ENCODE measurements at regions not wholly inside any gene's neighbourhood (a gene's known extent, or its start where the extent isn't known, plus 50 kb on each side); places are given as distances from the start of the nearest gene placed in this dataset.

DNA sequence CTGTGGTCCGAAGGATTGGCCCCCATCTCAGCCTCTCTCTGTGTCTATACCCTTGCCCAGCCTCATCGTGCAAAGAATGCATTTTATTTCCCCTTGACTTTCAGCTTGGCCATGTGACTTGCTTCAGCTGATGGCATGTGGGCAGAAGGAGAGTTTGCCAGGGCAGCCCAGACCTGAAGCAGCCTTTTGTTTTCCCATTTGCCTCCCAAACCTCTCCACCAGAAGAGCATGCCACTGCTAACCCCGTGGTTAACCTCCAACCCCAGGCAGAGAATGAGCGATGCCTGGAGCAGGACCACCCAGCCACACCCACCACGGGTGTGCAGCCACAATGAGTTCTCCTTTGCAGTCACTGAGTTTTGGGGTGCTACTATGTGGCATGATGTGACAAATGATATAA, 136.4 kb downstream of the SETD4 start:
- WGBS, 4 donors: 82 to 93% (median 88%) methylated on average over 5 of the region's 5 CpGs
- intact Hi-C loops (cut with DNase I): no loop called here

DNA sequence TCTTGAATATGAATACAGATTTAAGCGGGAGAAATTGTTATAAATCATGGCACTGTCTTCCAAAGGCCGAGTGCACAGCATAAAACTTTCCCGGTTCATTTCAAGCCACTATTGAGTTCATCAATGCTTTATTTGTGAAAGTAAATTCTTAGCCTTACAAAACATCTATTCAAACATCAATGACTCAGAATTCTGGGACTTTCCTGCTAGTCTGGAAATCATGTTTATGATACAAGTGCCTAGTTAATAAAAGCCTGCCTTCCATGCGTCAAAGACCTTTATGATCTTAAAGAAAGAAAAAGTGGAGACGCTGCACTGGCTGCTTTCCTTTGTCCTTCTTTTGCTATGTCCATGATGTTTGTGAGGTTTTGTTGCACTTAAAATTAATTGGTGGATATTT, 137.7 kb downstream of the SETD4 start:
- WGBS, 4 donors: 63 to 69% (median 63%) methylated on average over 5 of the region's 5 CpGs
- H3K4me3 ChIP-seq: no peak overlapping the region
- H3K36me3 ChIP-seq (replicated peaks in 1 of 2): no peaks in the 10 kb centered on the region
- intact Hi-C loops (cut with DNase I): no loop called here
- no peaks in the 10 kb centered on the region for H3K27me3 ChIP-seq
- H3K9me3 ChIP-seq (replicated peaks in 1 of 3): no peaks in the 10 kb centered on the region
- DNase-seq: no peak
- TF ChIP-seq POLR2A (IDR thresholded peaks at IDR 0.05): no peak
- TF ChIP-seq, protein P1, sequence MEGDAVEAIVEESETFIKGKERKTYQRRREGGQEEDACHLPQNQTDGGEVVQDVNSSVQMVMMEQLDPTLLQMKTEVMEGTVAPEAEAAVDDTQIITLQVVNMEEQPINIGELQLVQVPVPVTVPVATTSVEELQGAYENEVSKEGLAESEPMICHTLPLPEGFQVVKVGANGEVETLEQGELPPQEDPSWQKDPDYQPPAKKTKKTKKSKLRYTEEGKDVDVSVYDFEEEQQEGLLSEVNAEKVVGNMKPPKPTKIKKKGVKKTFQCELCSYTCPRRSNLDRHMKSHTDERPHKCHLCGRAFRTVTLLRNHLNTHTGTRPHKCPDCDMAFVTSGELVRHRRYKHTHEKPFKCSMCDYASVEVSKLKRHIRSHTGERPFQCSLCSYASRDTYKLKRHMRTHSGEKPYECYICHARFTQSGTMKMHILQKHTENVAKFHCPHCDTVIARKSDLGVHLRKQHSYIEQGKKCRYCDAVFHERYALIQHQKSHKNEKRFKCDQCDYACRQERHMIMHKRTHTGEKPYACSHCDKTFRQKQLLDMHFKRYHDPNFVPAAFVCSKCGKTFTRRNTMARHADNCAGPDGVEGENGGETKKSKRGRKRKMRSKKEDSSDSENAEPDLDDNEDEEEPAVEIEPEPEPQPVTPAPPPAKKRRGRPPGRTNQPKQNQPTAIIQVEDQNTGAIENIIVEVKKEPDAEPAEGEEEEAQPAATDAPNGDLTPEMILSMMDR (IDR thresholded peaks at IDR 0.05): no peak
- H3K27ac ChIP-seq: no peak overlapping the region
- H3K4me1 ChIP-seq (replicated peaks in 1 of 2): peaks cover 9 to 11% of the 10 kb centered on the region in 2 donors

More for the DNA sequence above, 136.4 kb downstream of the SETD4 start:
- Histone ChIP-seq H3K4me1 (replicated peaks in 1 of 2) (peaks cover 9 to 11% of the 10 kb centered on the region in 2 donors), H3K27me3 (no peaks in the 10 kb centered on the region), H3K9me3 (replicated peaks in 1 of 3) (no peaks in the 10 kb centered on the region), H3K27ac (no peak overlapping the region), H3K4me3 (no peak overlapping the region), H3K36me3 (replicated peaks in 1 of 2) (no peaks in the 10 kb centered on the region)
- DNase-seq: no peak
- TF ChIP-seq, protein P1 (IDR thresholded peaks at IDR 0.05): no peak
- TF ChIP-seq POLR2A (IDR thresholded peaks at IDR 0.05): no peak

DNA sequence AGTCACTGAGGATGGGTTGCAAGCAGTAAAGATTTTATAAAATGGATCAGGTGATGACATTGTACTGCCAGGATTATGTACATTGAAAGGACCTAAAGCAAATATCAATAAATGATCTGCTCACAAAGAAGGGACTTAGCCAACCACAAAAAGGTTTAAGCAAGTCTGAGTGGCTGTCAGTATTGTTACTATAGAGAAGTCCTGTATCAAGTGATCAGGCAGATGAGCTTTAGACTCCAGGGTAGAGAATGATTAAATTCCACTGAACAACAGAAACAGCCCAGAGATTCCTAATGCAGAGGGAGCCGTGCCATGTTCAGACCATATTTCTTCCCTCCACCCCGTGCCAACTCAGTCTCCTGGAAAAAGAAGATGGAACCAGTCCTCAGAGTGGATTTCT, 138.9 kb downstream of the SETD4 start:
- no peaks in the 10 kb centered on the region for H3K27me3 ChIP-seq
- intact Hi-C loops (cut with DNase I): no loop called here
- WGBS, 4 donors: 74 to 87% (median 80%) methylated on average over 2 of the region's 2 CpGs
- no peaks in the 10 kb centered on the region for H3K36me3 ChIP-seq (replicated peaks in 1 of 2)
- no peak overlapping the region for H3K27ac ChIP-seq
- H3K4me3 ChIP-seq: no peak overlapping the region
- no peaks in the 10 kb centered on the region for H3K9me3 ChIP-seq (replicated peaks in 1 of 3)
- DNase-seq: no peak
- TF ChIP-seq, protein P1 (IDR thresholded peaks at IDR 0.05): no peak
- TF ChIP-seq POLR2A (IDR thresholded peaks at IDR 0.05): no peak
- peaks cover 9 to 11% of the 10 kb centered on the region in 2 donors for H3K4me1 ChIP-seq (replicated peaks in 1 of 2)

DNA sequence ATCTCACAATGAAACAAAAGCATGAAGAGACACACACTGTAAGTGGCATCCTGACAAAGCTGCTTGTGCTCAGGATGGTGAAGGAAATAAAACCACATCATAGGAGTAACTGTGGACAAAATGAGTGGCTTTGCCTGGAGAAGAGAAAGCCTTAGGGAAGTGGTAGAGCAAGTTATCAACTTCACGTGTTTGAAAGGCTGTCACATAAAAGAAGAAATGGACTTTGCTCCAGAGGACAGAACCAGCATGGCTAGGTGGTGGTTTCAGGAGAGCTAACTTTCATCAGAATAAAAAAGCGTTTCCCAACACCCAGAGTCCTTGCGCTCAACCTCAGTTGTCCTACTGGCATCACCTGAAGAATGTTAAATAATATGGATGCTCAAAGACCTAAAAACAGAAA, 139.9 kb downstream of the SETD4 start:
- no peak for DNase-seq
- Histone ChIP-seq H3K9me3 (replicated peaks in 1 of 3) (no peaks in the 10 kb centered on the region), H3K27ac (no peak overlapping the region), H3K27me3 (no peaks in the 10 kb centered on the region), H3K4me1 (replicated peaks in 1 of 2) (peaks cover 9% of the 10 kb centered on the region in 2 donors), H3K4me3 (no peak overlapping the region), H3K36me3 (replicated peaks in 1 of 2) (no peaks in the 10 kb centered on the region)
- no peak for TF ChIP-seq POLR2A (IDR thresholded peaks at IDR 0.05)
- TF ChIP-seq, protein P1 (IDR thresholded peaks at IDR 0.05): no peak
- intact Hi-C loops (cut with DNase I): no loop called here
- 76 to 86% (median 79%) methylated on average over 3 of the region's 3 CpGs for WGBS, 4 donors

All from adrenal gland (tissue), 9 donors.